SK-N-SH (cell line): ENCODE measurements at regions not wholly inside any gene's neighbourhood (a gene's known extent, or its start where the extent isn't known, plus 50 kb on each side); places are given as distances from the start of the nearest gene placed in this dataset.

ENCODE experiments used
- CTCF ChIA-PET: fragments of 300-600, 350-600 bp; formaldehyde crosslinking; extraction: SDS; loops from one replicate; lab custom pipeline; 2021; lab: Yijun Ruan, JAX
- POLR2A ChIA-PET: fragments of 350-600 bp; sonication (Branson Sonifier 250); formaldehyde crosslinking; extraction: SDS; loops from one replicate; lab custom pipeline; 2020; ENCODE audit warnings: antibody characterized with exemption, inconsistent platforms; lab: Yijun Ruan, JAX
- DNase-seq: peaks from one replicate; pipeline ENCODE4 v3.0.0; 2012
- H2AFZ ChIP-seq: fragments of 200-600 bp; sonication (generic); 2 replicates; pipeline ENCODE4 v1.8.1; 2016; ENCODE audit warnings: antibody characterized with exemption, mild to moderate bottlenecking, low read depth
- H3F3A ChIP-seq: fragments of 200-600 bp; sonication (generic); replicated peaks from 2 replicates; pipeline ENCODE3; 2016; ENCODE audit warnings: antibody characterized with exemption, mild to moderate bottlenecking; ENCODE audit not compliant: insufficient read depth
- H3K27ac ChIP-seq, 2 experiments: fragments of 200-500 bp in 1 of 2; fragments of 200-600 bp in 1 of 2; sonication (Bioruptor generic) in 1 of 2; sonication (generic), shearing (Covaris generic) in 1 of 2; 2 replicates each; pipeline versions ENCODE4 v1.5.1 to v1.6.1; 2014 to 2016; ENCODE audit warnings: low read depth in 2 of 2, inconsistent platforms in 1 of 2, low read length in 1 of 2, mild to moderate bottlenecking in 1 of 2, mixed read lengths in 1 of 2
- H3K27me3 ChIP-seq: fragments of 200-600 bp; sonication (generic), shearing (Covaris generic); 2 replicates; pipeline ENCODE4 v1.6.1; 2016; ENCODE audit warnings: mixed run types; ENCODE audit not compliant: insufficient read depth
- H3K36me3 ChIP-seq, 2 experiments: fragments of 200-500 bp in 1 of 2; fragments of 200-600 bp in 1 of 2; sonication (Bioruptor generic) in 1 of 2; sonication (generic) in 1 of 2; replicated peaks in 1 of 2; 2 replicates each; pipeline versions ENCODE3 to v1.5.1; 2014 to 2016; ENCODE audit warnings: low read length in 1 of 2, mild to moderate bottlenecking in 1 of 2; ENCODE audit not compliant: insufficient read depth in 2 of 2, control insufficient read depth in 1 of 2
- H3K4me1 ChIP-seq, 2 experiments: fragments of 200-500 bp in 1 of 2; fragments of 200-600 bp in 1 of 2; sonication (Bioruptor generic) in 1 of 2; sonication (generic), shearing (Covaris generic) in 1 of 2; 2 replicates each; pipeline versions ENCODE4 v1.5.1 to v1.6.1; 2014 to 2016; ENCODE audit warnings: low read depth in 1 of 2, low read length in 1 of 2, mixed run types in 1 of 2; ENCODE audit not compliant: insufficient read depth in 2 of 2, control insufficient read depth in 1 of 2
- H3K4me2 ChIP-seq: fragments of 200-600 bp; sonication (generic), shearing (Covaris generic); 2 replicates; pipeline ENCODE4 v1.6.1; 2017; ENCODE audit warnings: mixed run types
- H3K4me3 ChIP-seq, 2 experiments: fragments of 200-500 bp in 1 of 2; fragments of 200-600 bp in 1 of 2; sonication (Bioruptor generic) in 1 of 2; sonication (generic), shearing (Covaris generic) in 1 of 2; 2 replicates each; pipeline versions ENCODE4 v1.5.1 to v1.8.1; 2014 to 2016; ENCODE audit warnings: low read depth in 2 of 2, inconsistent platforms in 1 of 2, low read length in 1 of 2, mild to moderate bottlenecking in 1 of 2, mixed read lengths in 1 of 2, moderate library complexity in 1 of 2
- H3K79me2 ChIP-seq: fragments of 200-600 bp; sonication (generic); 2 replicates; pipeline ENCODE4 v1.8.1; 2017; ENCODE audit warnings: mild to moderate bottlenecking; ENCODE audit not compliant: insufficient read depth
- H3K9ac ChIP-seq: fragments of 200-600 bp; sonication (generic); 2 replicates; pipeline ENCODE4 v1.6.1; 2017; ENCODE audit warnings: mixed run types
- H3K9me2 ChIP-seq: fragments of 200-600 bp; sonication (generic); 2 replicates; pipeline ENCODE4 v1.6.1; 2017; ENCODE audit warnings: mixed run types
- H3K9me3 ChIP-seq: fragments of 200-600 bp; sonication (generic); 2 replicates; pipeline ENCODE4 v1.6.1; 2017; ENCODE audit warnings: mixed run types, mild to moderate bottlenecking, moderate library complexity
- H4K20me1 ChIP-seq: fragments of 200-600 bp; sonication (generic); 2 replicates; pipeline ENCODE4 v1.6.1; 2017; ENCODE audit warnings: mild to moderate bottlenecking, mixed run types; ENCODE audit not compliant: insufficient read depth
- CHD2 ChIP-seq: fragments of 150-350 bp; IDR thresholded peaks from 2 replicates; pipeline ENCODE4 v1.6.1; 2018; ENCODE audit warnings: low read length; ENCODE audit not compliant: partially characterized antibody
- ELF1 ChIP-seq: IDR thresholded peaks from 2 replicates; pipeline ENCODE4 v1.4.0; 2012
- EP300 ChIP-seq, 2 experiments: IDR thresholded peaks; 2 replicates each; pipeline versions ENCODE4 v1.4.0 to v1.6.1; 2012; ENCODE audit warnings: borderline replicate concordance in 1 of 2, low read depth in 1 of 2, low read length in 1 of 2
- EZH2phosphoT487 ChIP-seq: fragments of 200-600 bp; sonication (generic); IDR thresholded peaks from 2 replicates; pipeline ENCODE4 v1.6.1; 2017; ENCODE audit warnings: low read depth, mixed run types, mild to moderate bottlenecking, antibody characterized with exemption, moderate library complexity, borderline replicate concordance
- FOXJ3 ChIP-seq: sonication (generic); formaldehyde crosslinking; IDR thresholded peaks from 2 replicates; pipeline ENCODE4 v1.5.1; 2020; ENCODE audit warnings: mild to moderate bottlenecking, missing genetic modification reagents
- FOXM1 ChIP-seq: IDR thresholded peaks from 2 replicates; pipeline ENCODE4 v1.4.0; 2012; ENCODE audit warnings: low read depth, mild to moderate bottlenecking
- GABPA ChIP-seq: IDR thresholded peaks from 2 replicates; pipeline ENCODE4 v1.4.0; 2012; ENCODE audit warnings: low read depth, mild to moderate bottlenecking
- GATA2 ChIP-seq: sonication (generic); formaldehyde crosslinking; IDR thresholded peaks from 2 replicates; pipeline ENCODE4 v1.5.0; 2020; ENCODE audit warnings: mild to moderate bottlenecking, missing genetic modification reagents
- JUND ChIP-seq: IDR thresholded peaks from 2 replicates; pipeline ENCODE4 v1.4.0; 2012
- MEF2A ChIP-seq: IDR thresholded peaks from 2 replicates; pipeline ENCODE4 v1.4.0; 2012; ENCODE audit warnings: low read depth, borderline replicate concordance
- MXI1 ChIP-seq: IDR thresholded peaks from 2 replicates; pipeline ENCODE4 v1.6.1; 2012; ENCODE audit warnings: mild to moderate bottlenecking, low read depth, low read length, improper control_type of control experiment
- NFIC ChIP-seq: IDR thresholded peaks from 2 replicates; pipeline ENCODE4 v1.4.0; 2012; ENCODE audit warnings: borderline replicate concordance
- POLR2AphosphoS5 ChIP-seq: IDR thresholded peaks from 2 replicates; pipeline ENCODE4 v1.6.1; 2012; ENCODE audit warnings: low read depth, low read length
- RAD21 ChIP-seq: IDR thresholded peaks from 2 replicates; pipeline ENCODE4 v1.6.1; 2012; ENCODE audit warnings: mild to moderate bottlenecking, low read length
- SIN3A ChIP-seq: IDR thresholded peaks from 2 replicates; pipeline ENCODE4 v1.6.1; 2012; ENCODE audit warnings: low read depth, mild to moderate bottlenecking, low read length, moderate library complexity, borderline replicate concordance
- SMC3 ChIP-seq: IDR thresholded peaks from 2 replicates; pipeline ENCODE4 v1.6.1; 2012; ENCODE audit warnings: low read depth, low read length, improper control_type of control experiment
- TEAD4 ChIP-seq: IDR thresholded peaks from 2 replicates; pipeline ENCODE4 v1.4.0; 2012; ENCODE audit warnings: mild to moderate bottlenecking, borderline replicate concordance; ENCODE audit not compliant: insufficient read depth
- YY1 ChIP-seq: IDR thresholded peaks from 2 replicates; pipeline ENCODE4 v1.4.0; 2012; ENCODE audit warnings: low read depth, mild to moderate bottlenecking
- WGBS: methylation state at CpG from one replicate; pipeline ENCODE4 v1.1.6; 2017; ENCODE audit warnings: low lambda C conversion rate; 5-methylcytosine and 5-hydroxymethylcytosine counted together
- TF ChIP-seq, protein P1 (sequence below): IDR thresholded peaks from 2 replicates; pipeline ENCODE4 v1.4.0; 2012; ENCODE audit warnings: low read depth, borderline replicate concordance
- TF ChIP-seq, protein P2 (sequence below): fragments of 150-350 bp; IDR thresholded peaks from 2 replicates; pipeline ENCODE4 v1.6.1; 2016; ENCODE audit warnings: mild to moderate bottlenecking, low read depth, low read length
- TF ChIP-seq, protein P3 (sequence below): IDR thresholded peaks from 2 replicates; pipeline ENCODE4 v1.4.0; 2012; ENCODE audit warnings: low read depth
- TF ChIP-seq, protein P4 (sequence below): IDR thresholded peaks from 2 replicates; pipeline ENCODE4; 2012
- TF ChIP-seq, protein P5 (sequence below): fragments of 150-350 bp; IDR thresholded peaks from 2 replicates; pipeline ENCODE4 v1.6.1; 2017; ENCODE audit warnings: antibody characterized with exemption, low read length, low read depth, borderline replicate concordance

DNA sequence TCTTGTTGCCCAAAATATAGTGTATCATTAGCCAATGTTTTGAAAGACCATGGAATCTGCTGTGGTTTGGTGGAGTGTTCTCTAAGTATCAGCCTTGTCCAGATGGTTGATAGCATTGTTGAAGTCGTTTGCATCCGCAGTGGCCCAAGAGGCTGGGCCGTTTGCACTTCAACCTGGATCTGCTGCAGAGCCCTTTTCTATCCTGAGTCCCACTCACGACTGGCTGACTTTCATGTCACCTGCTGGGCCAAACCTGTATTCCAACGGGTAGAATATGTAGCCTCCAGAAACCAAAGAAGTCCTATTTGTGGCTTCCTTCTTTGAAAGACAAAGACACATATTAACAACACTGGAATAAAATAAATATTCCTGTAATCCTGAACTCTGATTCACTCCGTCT lies 1154.1 kb downstream of the RPIA start:
- TF ChIP-seq SIN3A = no peak
- TF ChIP-seq POLR2AphosphoS5 = no peak
- TF ChIP-seq CHD2 = no peak
- no peak for TF ChIP-seq TEAD4
- no peak for TF ChIP-seq JUND
- no peak for TF ChIP-seq YY1
- TF ChIP-seq MEF2A = no peak
- TF ChIP-seq, protein P1, sequence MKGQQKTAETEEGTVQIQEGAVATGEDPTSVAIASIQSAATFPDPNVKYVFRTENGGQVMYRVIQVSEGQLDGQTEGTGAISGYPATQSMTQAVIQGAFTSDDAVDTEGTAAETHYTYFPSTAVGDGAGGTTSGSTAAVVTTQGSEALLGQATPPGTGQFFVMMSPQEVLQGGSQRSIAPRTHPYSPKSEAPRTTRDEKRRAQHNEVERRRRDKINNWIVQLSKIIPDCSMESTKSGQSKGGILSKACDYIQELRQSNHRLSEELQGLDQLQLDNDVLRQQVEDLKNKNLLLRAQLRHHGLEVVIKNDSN = no peak
- TF ChIP-seq GABPA = no peak
- TF ChIP-seq, protein P2, sequence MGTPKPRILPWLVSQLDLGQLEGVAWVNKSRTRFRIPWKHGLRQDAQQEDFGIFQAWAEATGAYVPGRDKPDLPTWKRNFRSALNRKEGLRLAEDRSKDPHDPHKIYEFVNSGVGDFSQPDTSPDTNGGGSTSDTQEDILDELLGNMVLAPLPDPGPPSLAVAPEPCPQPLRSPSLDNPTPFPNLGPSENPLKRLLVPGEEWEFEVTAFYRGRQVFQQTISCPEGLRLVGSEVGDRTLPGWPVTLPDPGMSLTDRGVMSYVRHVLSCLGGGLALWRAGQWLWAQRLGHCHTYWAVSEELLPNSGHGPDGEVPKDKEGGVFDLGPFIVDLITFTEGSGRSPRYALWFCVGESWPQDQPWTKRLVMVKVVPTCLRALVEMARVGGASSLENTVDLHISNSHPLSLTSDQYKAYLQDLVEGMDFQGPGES = no peak
- no peak for TF ChIP-seq FOXJ3
- TF ChIP-seq, protein P3, sequence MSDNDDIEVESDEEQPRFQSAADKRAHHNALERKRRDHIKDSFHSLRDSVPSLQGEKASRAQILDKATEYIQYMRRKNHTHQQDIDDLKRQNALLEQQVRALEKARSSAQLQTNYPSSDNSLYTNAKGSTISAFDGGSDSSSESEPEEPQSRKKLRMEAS = no peak
- TF ChIP-seq FOXM1 = no peak
- no peak for TF ChIP-seq SMC3
- no peak for TF ChIP-seq EZH2phosphoT487
- TF ChIP-seq EP300 (IDR thresholded peaks at IDR 0.05; ENCODE audit: borderline replicate concordance in 1 of 2, low read depth in 1 of 2, low read length in 1 of 2) = no peak
- TF ChIP-seq NFIC = no peak
- TF ChIP-seq, all 33 proteins: peak for 0
- no peak overlapping the region for H3K9ac ChIP-seq
- no peak overlapping the region for H3K4me3 ChIP-seq
- H3K9me3 ChIP-seq = no peaks in the 10 kb centered on the region
- H3K79me2 ChIP-seq = no peaks in the 10 kb centered on the region
- CTCF ChIA-PET = no interaction called here
- H2AFZ ChIP-seq = no peak overlapping the region
- no peaks in the 10 kb centered on the region for H3F3A ChIP-seq
- WGBS = 9% methylated on average over 6 of the region's 6 CpGs
- H3K27ac ChIP-seq = no peak overlapping the region
- POLR2A ChIA-PET = no interaction called here
- H3K4me2 ChIP-seq = no peak overlapping the region
- DNase-seq = no peak
- no peaks in the 10 kb centered on the region for H4K20me1 ChIP-seq
- no peaks in the 10 kb centered on the region for H3K9me2 ChIP-seq
- no peaks in the 10 kb centered on the region for H3K4me1 ChIP-seq
- no peaks in the 10 kb centered on the region; the same call in 1 of the 2 replicates for H3K27me3 ChIP-seq
- no peaks in the 10 kb centered on the region for H3K36me3 ChIP-seq

DNA sequence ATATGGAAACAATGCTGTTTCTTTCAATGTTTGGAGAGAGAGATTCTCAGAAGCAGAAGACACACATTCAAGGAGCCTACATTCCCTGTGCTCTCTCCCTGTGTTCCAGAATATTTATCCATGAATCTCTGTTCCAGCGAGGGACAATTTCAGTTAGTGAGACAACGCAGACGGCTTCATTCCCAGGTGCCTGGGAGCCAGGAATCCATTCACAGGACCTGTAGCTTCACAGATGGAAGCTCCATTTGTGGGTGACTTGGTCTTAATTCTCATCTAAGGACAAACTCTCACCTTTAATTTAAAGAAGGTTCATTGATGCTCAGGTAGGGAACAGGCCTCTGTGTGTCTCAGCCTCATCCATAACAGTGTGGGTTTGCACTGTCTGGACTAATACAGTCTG lies 1156.6 kb downstream of the RPIA start:
- no peaks in the 10 kb centered on the region for H3K79me2 ChIP-seq
- no peaks in the 10 kb centered on the region for H3F3A ChIP-seq
- DNase-seq = no peak
- no peak overlapping the region for H3K27ac ChIP-seq
- no peaks in the 10 kb centered on the region for H3K9me3 ChIP-seq
- H3K9ac ChIP-seq = no peak overlapping the region
- H3K9me2 ChIP-seq = no peaks in the 10 kb centered on the region
- no peaks in the 10 kb centered on the region for H3K4me1 ChIP-seq
- ChIA-PET CTCF (no interaction called here), POLR2A (no interaction called here)
- H3K27me3 ChIP-seq = no peaks in the 10 kb centered on the region; the same call in 1 of the 2 replicates
- H2AFZ ChIP-seq = no peak overlapping the region
- H4K20me1 ChIP-seq = no peaks in the 10 kb centered on the region
- no peak overlapping the region for H3K4me3 ChIP-seq
- no peaks in the 10 kb centered on the region for H3K36me3 ChIP-seq
- H3K4me2 ChIP-seq = no peak overlapping the region
- 8% methylated on average over 3 of the region's 3 CpGs for WGBS
- TF ChIP-seq FOXM1 (no peak), POLR2AphosphoS5 (no peak), RAD21 (no peak), GATA2 (no peak), GABPA (no peak), YY1 (no peak), MXI1 (no peak), ELF1 (no peak)
- TF ChIP-seq, protein P4, sequence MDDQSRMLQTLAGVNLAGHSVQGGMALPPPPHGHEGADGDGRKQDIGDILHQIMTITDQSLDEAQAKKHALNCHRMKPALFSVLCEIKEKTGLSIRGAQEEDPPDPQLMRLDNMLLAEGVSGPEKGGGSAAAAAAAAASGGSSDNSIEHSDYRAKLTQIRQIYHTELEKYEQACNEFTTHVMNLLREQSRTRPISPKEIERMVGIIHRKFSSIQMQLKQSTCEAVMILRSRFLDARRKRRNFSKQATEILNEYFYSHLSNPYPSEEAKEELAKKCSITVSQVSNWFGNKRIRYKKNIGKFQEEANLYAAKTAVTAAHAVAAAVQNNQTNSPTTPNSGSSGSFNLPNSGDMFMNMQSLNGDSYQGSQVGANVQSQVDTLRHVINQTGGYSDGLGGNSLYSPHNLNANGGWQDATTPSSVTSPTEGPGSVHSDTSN = no peak
- TF ChIP-seq, protein P5, sequence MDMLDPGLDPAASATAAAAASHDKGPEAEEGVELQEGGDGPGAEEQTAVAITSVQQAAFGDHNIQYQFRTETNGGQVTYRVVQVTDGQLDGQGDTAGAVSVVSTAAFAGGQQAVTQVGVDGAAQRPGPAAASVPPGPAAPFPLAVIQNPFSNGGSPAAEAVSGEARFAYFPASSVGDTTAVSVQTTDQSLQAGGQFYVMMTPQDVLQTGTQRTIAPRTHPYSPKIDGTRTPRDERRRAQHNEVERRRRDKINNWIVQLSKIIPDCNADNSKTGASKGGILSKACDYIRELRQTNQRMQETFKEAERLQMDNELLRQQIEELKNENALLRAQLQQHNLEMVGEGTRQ = no peak
- TF ChIP-seq, protein P2 = no peak
